Heart right ventricle (tissue), 16 donors: ENCODE measurements at regions not wholly inside any gene's neighbourhood (a gene's known extent, or its start where the extent isn't known, plus 50 kb on each side); places are given as distances from the start of the nearest gene placed in this dataset.

Source experiments
- ATAC-seq, 8 donors: fragments of 200-7000 bp; cut with Tn5 transposase; one replicate each; pipeline ENCODE4 v1.9.1; 2020; ENCODE audit warnings: mild to moderate bottlenecking in 8 of 8, moderate library complexity in 8 of 8, moderate number of reproducible peaks in 1 of 8
- DNase-seq, 2 donors: peaks; one replicate each; pipeline ENCODE4 v3.0.0-alpha.2; 2020
- H3K27ac ChIP-seq, 10 donors: fragments of 200-600 bp; sonication (generic) in 2 of 10; one replicate each; pipeline versions ENCODE4 v1.5.0 to v1.8.0; 2020 to 2022; ENCODE audit warnings: mild to moderate bottlenecking in 3 of 10
- H3K27me3 ChIP-seq, 7 donors: fragments of 200-600 bp; one replicate each; pipeline ENCODE4 v1.8.0; 2021 to 2022; ENCODE audit warnings: mild to moderate bottlenecking in 2 of 7
- H3K36me3 ChIP-seq, 9 donors: fragments of 200-600 bp; sonication (generic) in 1 of 9; one replicate each; pipeline versions ENCODE4 v1.5.0 to v1.8.0; 2020 to 2022; ENCODE audit warnings: mild to moderate bottlenecking in 2 of 9
- H3K4me1 ChIP-seq, 9 donors: fragments of 200-600 bp; sonication (generic) in 1 of 9; one replicate each; pipeline versions ENCODE4 v1.5.0 to v1.8.0; 2020 to 2022; ENCODE audit warnings: mild to moderate bottlenecking in 4 of 9
- H3K4me3 ChIP-seq, 10 donors: fragments of 200-600 bp; sonication (generic) in 2 of 10; one replicate each; pipeline versions ENCODE4 v1.5.0 to v1.8.0; 2020 to 2022; ENCODE audit warnings: mild to moderate bottlenecking in 7 of 10, moderate library complexity in 2 of 10
- H3K9me3 ChIP-seq, 11 donors: fragments of 200-600 bp in 10 of 11; sonication (generic) in 2 of 11; one replicate each; pipeline versions ENCODE4 v1.5.0 to v1.8.0; 2013 to 2022; ENCODE audit warnings: mild to moderate bottlenecking in 2 of 11, control low read depth in 1 of 11, moderate library complexity in 1 of 11
- WGBS, 2 donors: extraction: QIAGEN DNeasy Blood & Tissue Kit; methylation state at CpG; one replicate each; pipeline ENCODE4 v1.1.7; 2013; ENCODE audit warnings: inconsistent platforms in 1 of 2; 5-methylcytosine and 5-hydroxymethylcytosine counted together
- intact Hi-C, 10 donors: fragments of 100-400 bp; cut with DNase I; formaldehyde crosslinking; loops; one replicate each; pipeline versions ENCODE4 v1.11.1 to v1.14.2; 2022
- TF ChIP-seq, protein P1 (sequence below), 9 donors: fragments of 200-600 bp; sonication (generic) in 2 of 9; IDR thresholded peaks; one replicate each; pipeline versions ENCODE4 v1.5.0 to v1.8.0; 2021 to 2022; ENCODE audit warnings: antibody characterized with exemption in 9 of 9, mild to moderate bottlenecking in 5 of 9, moderate library complexity in 1 of 9
- donor health status: Arrhythmogenic right ventricular cardiomyopathy.
- donor health status: ischemic (EF 13 %, LVEDD 7.1; RV severe dilation, severe dysfunction).
- donor health status: healthy with polysubstance abuse.
- donor health status: DM: no; HTN: yes; CAD: no.
- donor health status: DM: no; HTN: no; CAD: no.
- donor health status: ischemic (EF 25% LVEDD 6.9; RV normal size, moderate dysfunction).
- donor health status: ischemic (EF 25% LVEDD 5.7; RV mildly dilated, moderate dysfunction).
- donor health status: healthy.
- donor health status: DM: yes; HTN: yes; CAD: no.
- donor health status: Ischemic cardiomyopathy.
- donor health status: ischemic (EF 35%, LVEDD 5.7; RV mildly dilated, moderate dysfunction).
- donor health status: nonischemic (EF 11% LVEDD 7.7; RV severe dilation, severe dysfunction).
- donor health status: DM: yes; HTN: yes; CAD: no.
- donor health status: PGD.
- donor health status: ischemic (EF 29% LVEDD 5.4; RV normal size, mild dysfunction).
- donor health status: nonischemic (EF 23%, LVEDD 6.1; RV moderate dilation, normal function).

DNA sequence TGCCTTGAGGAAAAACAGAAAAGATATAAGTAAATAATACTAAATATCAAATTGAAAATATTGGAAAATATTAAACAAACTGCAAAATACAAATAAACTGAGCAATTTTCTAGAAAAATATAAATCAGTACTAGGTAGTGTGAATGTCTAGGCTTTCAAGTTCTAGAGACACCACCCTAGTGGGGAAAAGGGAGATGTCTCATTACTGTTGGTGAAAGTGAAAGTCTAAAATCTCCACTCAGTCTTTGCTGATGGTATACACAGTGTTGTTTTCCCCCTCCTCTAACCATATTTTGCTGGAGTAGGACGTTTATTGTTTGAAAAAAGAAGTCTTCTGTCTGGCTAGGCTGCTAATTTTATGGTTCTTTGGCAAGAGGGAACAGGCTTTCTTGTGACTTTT, 1368.9 kb downstream of the OTOL1 start:
- H3K4me3 ChIP-seq: no peak overlapping the region
- no peaks in the 10 kb centered on the region for H3K4me1 ChIP-seq
- peaks cover 0 to 13% (median 0%) of the 10 kb centered on the region in 11 donors for H3K9me3 ChIP-seq
- TF ChIP-seq, protein P1, sequence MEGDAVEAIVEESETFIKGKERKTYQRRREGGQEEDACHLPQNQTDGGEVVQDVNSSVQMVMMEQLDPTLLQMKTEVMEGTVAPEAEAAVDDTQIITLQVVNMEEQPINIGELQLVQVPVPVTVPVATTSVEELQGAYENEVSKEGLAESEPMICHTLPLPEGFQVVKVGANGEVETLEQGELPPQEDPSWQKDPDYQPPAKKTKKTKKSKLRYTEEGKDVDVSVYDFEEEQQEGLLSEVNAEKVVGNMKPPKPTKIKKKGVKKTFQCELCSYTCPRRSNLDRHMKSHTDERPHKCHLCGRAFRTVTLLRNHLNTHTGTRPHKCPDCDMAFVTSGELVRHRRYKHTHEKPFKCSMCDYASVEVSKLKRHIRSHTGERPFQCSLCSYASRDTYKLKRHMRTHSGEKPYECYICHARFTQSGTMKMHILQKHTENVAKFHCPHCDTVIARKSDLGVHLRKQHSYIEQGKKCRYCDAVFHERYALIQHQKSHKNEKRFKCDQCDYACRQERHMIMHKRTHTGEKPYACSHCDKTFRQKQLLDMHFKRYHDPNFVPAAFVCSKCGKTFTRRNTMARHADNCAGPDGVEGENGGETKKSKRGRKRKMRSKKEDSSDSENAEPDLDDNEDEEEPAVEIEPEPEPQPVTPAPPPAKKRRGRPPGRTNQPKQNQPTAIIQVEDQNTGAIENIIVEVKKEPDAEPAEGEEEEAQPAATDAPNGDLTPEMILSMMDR (IDR thresholded peaks at IDR 0.05): no peak
- WGBS, 2 donors: 46% methylated on average over 1 of the region's 1 CpG; no CpG with 5 or more reads in 1 of the 2 donors
- intact Hi-C loops: no loop called here
- H3K36me3 ChIP-seq: no peaks in the 10 kb centered on the region
- H3K27ac ChIP-seq: no peak overlapping the region
- H3K27me3 ChIP-seq: no peaks in the 10 kb centered on the region
- DNase-seq: no peak
- no peak for ATAC-seq

DNA sequence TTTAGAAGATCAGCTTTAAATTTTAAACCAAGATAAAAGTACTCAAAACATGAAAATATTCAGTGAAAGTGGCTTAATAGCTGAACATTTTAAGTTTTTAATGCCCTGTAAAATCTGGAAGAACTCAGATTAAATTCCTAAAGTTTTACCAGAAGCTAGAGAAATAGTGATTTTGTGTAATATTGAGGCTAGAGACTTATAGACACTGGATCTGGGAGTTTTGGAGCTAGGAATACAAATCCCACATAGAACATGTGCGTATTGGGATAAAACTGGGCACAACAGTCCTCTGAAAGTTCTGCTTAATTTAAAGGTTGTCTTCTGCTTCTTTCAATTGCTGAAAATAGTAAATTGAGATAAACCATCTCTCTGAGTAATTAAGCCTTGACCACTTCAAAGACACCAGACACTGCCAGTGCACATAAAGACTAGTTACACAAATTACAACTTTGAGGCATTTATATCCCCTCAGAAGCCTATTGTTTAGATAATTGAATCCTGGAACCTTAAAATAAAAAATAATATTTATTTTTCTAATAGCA, 1382.5 kb downstream of the OTOL1 start:
- H3K27me3 ChIP-seq: no peaks in the 10 kb centered on the region
- TF ChIP-seq, protein P1 (IDR thresholded peaks at IDR 0.05): no peak
- no peaks in the 10 kb centered on the region for H3K4me1 ChIP-seq
- H3K36me3 ChIP-seq: no peaks in the 10 kb centered on the region
- intact Hi-C loops: no loop called here
- H3K4me3 ChIP-seq: no peak overlapping the region
- no peak overlapping the region for H3K27ac ChIP-seq
- DNase-seq: no peak
- ATAC-seq: no peak
- WGBS, 2 donors: 83% methylated on average over 1 of the region's 1 CpG; no CpG with 5 or more reads in 1 of the 2 donors
- H3K9me3 ChIP-seq: peaks cover 0 to 3% (median 0%) of the 10 kb centered on the region in 11 donors

DNA sequence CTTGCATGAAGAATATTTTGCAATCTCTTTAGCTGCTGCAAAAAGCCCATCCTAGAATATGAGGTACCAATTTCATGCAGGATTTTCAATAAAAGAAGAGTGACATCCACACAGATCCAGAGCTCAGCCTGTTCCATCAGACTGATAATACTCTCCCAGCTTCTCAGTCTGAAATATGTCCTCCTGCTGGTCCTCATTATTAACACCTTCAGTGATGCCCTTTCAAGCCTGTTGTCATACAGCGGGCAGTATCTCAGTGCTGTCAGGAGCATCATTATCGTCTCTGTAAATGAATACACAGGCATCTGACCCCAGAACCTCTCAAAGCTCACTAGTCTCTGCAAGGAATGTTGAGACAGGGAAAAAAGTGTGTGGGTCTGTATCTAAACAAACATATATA, 1387.8 kb downstream of the OTOL1 start:
- WGBS, 2 donors: 53% methylated on average over 2 of the region's 2 CpGs; no CpG with 5 or more reads in 1 of the 2 donors
- intact Hi-C loops: no loop called here
- Histone ChIP-seq H3K4me1 (no peaks in the 10 kb centered on the region), H3K4me3 (no peak overlapping the region), H3K36me3 (no peaks in the 10 kb centered on the region), H3K27ac (no peak overlapping the region), H3K9me3 (peaks cover 0 to 3% (median 0%) of the 10 kb centered on the region in 11 donors), H3K27me3 (no peaks in the 10 kb centered on the region)
- TF ChIP-seq, protein P1 (IDR thresholded peaks at IDR 0.05): no peak
- ATAC-seq: no peak
- no peak for DNase-seq

DNA sequence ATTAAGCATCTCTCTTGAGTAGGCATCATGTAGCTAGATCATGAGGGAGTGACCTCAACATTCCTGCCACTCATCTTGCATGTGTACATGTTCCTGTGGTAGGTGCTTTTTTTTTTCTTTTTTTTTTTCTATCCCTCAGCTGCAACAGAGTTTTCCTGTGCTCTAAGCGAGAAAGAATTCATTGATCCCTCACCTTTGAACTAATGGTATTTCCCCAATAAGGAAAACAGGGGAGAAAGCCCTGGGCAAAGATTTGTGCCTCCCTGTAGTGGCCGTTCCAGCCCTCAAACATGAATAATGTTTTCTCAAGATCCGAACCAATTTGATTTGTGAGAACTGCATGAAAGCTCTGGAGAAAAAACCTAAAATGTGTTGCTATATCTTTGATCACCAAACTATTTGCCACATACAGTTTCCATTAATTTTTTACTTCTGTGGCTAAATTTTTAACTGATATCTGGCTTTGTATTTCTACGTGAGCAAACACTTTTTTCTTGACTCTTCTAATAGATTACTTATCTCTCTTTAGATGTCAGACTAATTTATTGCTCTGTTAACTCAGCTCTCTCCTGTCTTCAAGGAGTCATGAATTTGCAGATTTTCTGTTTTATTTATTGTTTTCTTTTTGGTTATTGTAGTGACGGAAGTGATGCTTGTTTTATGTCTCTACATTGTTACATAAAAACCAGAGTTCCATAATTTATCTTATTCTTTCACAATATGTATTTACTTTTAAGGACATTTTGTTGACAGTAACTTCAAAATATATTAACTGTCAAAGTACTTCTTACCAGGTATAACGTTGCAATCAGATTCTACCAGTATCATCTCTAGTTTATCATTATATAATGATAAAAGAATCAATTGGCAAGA, 1396.5 kb downstream of the OTOL1 start:
- 76% methylated on average over 6 of the region's 6 CpGs; no CpG with 5 or more reads in 1 of the 2 donors for WGBS, 2 donors
- no peak overlapping the region for H3K4me3 ChIP-seq
- intact Hi-C loops: no loop called here
- ATAC-seq: no peak
- H3K27me3 ChIP-seq: no peaks in the 10 kb centered on the region
- peaks cover 0 to 13% (median 0%) of the 10 kb centered on the region in 11 donors for H3K9me3 ChIP-seq
- TF ChIP-seq, protein P1 (IDR thresholded peaks at IDR 0.05): no peak
- no peak for DNase-seq
- H3K36me3 ChIP-seq: no peaks in the 10 kb centered on the region
- H3K27ac ChIP-seq: no peak overlapping the region
- no peaks in the 10 kb centered on the region for H3K4me1 ChIP-seq
